ENCODE measurements at regions not wholly inside any gene's neighbourhood (a gene's known extent, or its start where the extent isn't known, plus 50 kb on each side); places are given as distances from the start of the nearest gene placed in this dataset.
"Not testable (repeated sequence)": the region's sequence is repeated elsewhere in the genome, so short reads cannot be mapped to it uniquely, and the experiment has no call there.

DNA sequence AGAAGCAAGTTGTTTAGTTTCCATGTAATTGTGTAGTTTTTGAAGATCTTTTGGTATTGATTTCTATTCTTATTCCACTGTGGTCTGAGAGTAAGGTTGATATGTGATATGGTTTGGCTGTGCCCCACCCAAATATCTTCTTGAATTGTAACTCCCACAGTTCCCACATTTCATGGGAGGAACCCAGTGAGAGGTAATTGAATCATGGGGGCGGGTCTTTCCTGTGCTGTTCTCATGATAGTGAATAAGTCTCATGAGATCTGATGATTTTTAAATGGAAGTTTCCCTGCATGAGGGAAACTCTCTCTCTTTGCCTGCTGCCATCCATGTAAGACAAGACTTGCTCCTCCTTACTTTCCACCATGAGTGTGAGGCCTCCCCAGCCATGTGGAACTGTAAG, 255.3 kb downstream of the S1PR1 start:
- not testable (repeated sequence) for DNase-seq

DNA sequence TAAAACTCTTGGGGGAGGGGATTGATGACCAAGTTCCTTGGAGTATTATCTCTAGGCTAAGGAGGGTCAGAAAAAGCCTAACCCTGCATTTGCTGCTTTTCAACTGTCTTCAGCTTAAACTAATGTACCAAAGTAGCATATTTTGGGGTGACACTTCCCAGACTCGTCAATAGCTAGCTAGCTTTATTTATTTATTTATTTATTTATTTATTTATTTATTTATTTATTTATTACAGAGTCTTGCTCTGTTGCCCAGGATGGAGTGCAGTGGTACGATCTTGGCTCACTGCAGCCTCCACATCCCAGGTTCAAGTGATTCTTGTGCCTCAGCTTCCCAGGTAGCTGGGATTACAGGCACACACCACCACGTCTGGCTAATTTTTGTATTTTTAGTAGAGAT, 257.1 kb downstream of the S1PR1 start:
- not testable (repeated sequence) for DNase-seq

DNA sequence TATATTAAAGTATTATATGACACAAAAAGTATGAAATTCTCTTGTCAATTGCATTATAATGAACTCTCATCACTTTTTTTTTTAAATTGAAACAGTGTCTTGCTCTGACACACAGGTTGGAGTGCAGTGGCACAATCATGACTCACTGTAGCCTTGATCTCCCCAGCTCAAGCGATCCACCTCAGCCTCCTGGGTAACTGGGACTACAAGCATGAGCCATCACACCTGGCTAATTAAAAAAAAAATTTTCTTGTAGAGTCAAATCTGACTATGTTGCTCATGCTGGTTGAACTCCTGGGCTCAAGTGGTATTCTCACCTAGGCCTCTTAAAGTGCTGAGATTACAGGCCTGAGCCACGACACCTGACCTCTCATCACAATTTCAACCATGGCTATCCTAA, 259.3 kb downstream of the S1PR1 start:
- DNase-seq, result no peak

DNA sequence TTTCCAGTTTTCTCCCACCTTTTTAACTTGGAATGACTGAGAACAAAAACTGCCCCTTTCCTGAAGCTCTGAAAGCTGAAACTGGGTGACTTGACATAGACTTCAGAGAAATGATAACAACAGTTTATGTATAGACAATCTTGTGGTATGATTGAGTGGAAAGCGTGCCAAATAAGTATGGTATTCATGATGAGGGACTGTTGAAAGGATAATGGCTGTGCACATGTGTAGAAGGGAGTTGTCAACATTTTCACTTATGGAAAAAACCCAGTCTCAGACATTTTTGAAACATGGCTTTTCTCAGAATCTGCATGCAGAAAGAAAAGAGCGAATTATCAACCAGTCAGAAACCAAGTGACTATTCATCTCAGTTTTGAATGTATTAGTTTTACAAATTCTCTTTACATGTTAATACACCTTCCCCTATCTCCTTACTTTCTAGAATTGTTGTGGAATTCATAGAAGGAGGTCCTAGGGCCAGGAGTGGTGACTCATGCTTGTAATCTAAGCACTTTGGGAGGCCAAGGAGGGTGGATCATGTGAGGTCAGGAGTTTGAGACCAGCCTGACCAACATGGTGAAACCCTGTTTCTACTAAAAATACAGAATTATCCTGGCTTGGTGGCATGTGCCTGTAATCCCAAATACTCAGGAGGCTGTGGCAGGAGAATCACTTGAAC, 261.2 kb downstream of the S1PR1 start:
- DNase-seq, result no peak

DNA sequence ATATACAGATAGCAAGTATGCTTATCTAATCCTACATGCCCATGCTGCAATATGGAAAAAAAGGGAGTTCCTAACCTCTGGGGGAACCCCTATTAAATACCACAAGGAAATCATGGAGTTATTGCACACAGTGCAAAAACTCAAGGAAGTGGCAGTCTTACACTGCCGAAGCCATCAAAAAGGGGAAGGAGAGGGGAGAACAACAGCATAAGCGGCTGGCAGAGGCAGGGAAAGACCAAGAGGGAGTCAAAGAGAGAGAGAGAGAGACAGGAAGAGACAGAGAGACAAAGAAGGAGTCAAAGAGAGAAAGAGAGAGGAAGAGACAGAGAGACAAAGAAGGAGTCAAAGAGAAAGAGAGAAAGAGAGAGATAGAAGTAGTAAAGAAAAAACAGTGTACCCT, 267.3 kb downstream of the S1PR1 start:
- DNase-seq, result not testable (repeated sequence)

DNA sequence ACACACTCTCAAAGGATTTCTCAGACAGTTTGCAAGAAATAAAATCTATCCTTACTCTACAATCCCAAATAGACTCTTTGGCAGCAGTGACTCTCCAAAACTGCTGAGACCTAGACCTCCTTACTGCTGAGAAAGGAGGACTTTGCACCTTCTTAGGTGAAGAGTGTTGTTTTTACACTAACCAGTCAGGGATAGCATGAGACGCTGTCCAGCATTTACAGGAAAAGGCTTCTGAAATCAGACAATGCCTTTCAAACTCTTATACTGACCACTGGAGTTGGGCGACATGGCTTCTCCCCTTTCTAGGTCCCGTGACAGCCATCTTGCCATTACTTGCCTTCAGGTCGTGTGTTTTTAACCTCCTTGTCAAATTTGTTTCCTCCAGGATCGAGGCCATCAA, 268.4 kb downstream of the S1PR1 start:
- DNase-seq, result not testable (repeated sequence)

DNA sequence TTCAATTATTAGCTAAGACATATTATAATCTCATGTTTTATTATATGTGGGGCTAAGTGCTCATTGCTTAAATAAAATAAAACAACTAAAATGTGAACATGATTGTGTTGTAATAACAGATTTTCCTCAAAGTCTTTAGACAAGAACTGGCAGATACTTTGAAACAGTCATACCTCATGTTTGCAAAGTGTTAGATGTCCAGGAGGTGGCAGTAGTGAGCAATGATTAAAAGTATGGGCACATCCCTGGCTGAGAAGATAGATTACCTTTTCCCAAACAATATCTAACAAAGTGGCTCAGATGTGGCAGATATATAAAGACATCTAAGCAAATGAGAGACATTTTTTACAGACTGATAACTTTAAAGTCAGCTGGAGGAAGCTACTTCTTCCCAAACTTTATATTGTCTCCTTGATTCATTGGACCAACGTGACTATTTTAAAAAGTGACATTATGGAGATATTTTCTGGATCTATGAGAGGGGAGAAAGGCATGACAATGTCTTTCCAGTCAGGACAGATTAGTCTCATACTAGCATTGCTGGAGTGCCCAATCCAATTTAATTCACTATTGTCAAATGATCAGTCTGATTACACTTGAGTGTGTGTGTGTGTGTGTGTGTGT, 269.8 kb downstream of the S1PR1 start:
- DNase-seq, result peak; percentile 12

DNA sequence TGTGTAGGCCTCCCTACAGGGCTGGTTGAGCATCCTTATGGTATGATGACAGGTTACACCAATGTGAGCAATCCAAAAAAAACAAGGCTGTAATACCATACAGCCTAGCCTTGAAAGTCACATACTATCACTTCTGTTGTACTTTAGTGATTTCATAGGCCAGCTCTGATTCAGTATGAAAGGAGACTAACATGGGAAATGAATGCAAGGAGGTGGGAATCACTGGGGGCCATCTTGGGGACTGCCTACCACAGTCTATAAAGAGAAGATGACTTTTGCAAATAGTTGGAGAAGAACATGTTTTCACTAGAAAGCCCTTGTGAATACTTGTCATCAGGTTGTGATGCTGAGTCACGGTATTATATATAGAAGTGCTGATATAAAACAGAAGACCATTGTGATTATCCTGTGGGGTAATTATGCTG, 270.7 kb downstream of the S1PR1 start:
- no peak for DNase-seq

DNA sequence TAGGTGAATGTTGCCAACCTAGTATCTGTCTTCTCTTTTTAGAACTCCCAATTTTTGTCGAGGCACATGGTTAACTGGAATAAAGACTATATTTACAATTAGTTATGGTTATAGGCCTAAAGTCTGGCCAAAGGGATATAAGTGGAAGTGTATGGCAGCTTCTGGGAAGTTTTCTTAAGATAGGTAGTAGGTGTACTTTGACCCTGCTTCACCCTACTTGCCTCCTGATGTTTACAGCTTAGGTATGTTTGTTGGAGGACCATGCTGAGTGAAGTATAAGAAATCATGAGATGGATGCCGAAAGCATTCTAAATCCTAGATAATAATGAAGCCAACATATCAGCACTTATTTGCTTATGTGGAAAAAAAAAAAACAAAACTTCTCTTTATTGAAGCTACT, 272.1 kb downstream of the S1PR1 start:
- DNase-seq, result no peak

DNA sequence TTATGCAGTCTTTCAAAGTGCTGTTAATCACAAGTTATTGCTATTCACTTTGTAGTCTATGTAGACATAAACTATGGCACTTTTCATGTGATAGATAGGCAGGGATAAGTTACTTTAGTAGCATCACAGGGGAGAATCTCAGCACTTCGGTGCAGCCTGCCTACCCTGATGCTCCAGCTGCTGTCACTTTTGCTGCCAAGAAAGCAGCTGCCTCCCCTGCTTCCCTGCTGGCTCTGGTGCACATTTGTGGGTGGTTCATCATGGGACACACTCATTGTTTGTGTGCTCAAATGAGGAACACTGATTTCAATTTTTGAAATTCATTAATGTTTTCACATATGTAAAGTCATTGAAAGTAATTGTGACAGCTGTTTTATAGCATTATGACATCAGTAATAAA, 272.6 kb downstream of the S1PR1 start:
- DNase-seq, result no peak

DNA sequence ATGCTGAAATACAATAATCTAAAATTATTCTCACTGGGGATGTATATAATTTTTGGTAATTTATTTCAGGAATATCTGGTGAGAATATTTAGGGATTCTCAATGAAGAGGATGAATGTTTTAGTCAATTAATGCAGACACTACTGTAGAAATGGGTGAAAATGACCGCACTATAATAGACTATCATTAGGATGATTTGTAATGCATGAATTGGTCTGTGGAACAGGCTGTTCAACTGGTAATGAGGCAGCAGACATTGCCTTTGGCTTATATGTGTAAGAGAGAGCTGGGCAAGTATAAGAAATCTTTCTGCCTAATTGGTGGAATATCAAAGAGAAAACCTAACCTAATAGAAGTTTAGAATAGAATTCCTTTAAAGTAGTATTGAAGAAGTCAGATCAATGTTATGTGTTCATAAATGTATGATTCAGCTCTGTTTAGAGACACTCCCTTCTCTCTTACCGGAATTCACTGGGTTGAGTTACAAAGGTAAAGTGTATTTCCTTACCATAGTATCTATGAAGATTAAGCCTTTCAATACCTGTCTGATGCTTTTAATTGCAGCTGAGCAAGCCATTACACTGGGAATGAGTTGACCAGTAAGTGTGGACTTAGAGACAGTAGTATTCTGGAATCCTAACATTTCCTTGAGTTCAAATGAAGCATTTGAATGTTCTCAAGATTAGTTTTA, 274.5 kb downstream of the S1PR1 start:
- DNase-seq, result no peak

DNA sequence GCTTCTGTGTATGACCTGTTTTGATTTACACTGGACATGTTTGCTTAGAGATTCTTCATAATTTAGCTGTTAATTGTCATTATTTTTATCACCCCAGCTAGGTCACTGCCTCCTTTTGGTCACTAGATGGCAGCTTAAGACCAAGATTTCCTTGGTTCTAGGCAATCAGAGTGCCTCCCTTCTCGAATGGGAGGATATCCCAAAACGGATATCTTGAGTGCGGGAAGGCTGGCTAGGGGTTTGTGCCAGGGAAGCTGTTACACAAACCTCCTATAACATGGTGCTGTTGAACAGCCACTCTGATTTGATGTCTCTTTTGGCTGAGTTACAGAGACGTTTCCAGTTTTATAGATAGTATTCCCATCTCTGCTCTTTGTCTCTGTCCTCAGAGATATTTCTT, 283.5 kb downstream of the S1PR1 start:
- DNase-seq, result peak; percentile 18

DNA sequence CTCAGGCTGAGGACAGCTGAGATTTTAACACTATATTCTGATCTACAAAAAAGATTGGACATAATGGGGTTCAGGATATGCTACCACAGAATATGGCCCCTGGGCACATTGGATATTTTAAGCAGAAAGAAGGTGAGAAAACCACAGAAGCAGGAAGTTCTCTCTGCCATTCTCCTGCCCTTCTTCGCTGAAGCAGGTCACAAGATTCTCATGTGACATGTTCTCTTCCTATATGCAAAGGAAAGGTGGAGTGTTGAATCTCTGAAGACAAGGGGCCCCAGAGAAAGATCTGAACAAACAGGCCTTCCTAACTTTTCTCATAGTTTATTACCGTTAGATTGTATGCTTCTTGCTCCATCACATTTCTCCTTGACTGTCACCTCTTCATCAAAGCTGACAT, 285.7 kb downstream of the S1PR1 start:
- DNase-seq, result no peak

DNA sequence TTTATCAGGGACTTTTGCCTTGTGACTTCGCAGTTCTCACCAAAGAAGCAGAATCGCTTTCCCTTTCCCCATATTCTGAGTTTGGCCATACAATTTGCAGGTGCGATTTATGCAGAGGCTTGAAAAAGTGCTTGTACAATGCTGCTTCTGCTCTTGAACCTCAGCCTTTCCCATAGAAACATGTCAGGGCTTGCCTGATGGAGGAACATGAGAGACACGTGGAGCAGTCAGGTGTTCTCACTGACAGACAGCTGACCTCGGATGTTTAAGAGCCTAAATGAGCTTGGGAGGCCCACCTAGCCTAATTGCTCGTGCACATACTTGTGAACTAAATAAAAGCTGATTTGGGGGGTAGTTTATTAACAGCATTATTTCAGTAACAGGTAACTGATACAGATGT, 290.0 kb downstream of the S1PR1 start:
- no peak for DNase-seq

DNA sequence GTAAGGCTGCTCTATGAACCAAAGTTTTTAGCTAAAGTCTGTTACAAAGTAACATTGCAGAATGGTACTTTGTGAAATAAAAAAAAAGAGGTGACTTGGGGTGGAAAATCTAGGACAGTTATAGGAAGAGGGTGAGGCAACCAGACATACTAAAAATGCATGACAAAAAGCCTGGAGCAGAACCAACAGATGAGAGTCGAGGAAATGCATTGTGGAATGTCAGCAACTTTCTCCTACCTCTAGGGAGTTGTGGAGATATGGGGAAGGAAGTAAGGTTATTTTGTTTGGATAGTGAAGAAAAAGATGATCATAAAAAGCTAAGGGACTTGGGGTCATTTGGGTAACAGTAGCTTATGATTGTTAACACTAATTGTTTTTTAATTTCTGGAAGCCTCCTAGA, 295.6 kb downstream of the S1PR1 start:
- no peak for DNase-seq

DNA sequence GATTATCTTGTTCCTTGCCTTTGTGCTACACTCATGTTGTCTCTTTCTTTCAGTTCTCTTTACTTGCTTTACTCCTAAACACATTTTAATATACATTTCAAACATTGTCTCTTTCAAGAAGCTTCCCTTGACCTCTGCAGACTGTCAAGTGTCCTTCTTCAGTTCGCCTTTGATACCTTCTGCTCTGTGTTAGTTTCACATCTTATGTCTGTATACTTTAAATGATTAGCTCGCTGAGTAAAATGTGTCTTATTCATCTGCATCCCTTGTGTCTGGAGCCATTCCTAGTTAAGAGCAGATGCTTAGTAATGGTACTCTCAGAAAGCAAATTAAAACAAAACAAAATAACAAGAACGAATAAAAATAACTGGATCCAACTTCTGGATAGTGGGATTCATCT, 303.3 kb downstream of the S1PR1 start:
- DNase-seq, result no peak

DNA sequence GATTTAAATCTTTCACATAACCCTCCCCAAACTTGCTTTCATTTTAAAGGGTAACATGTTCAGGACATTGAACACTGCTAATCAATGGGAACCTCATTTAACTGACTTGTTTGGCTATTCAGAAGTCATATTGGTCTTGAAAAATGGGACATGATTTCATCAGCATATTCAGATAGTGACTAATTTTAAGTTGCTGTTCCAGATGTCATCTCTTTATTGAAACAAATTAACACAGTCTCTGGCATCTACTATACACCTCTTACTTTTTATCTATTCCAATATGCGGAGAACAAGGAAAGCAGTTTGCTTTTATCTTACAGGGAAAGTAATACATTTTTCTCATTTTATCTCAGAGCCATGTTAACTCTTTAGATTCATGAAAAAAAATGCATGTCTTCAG, 310.1 kb downstream of the S1PR1 start:
- no peak for DNase-seq

DNA sequence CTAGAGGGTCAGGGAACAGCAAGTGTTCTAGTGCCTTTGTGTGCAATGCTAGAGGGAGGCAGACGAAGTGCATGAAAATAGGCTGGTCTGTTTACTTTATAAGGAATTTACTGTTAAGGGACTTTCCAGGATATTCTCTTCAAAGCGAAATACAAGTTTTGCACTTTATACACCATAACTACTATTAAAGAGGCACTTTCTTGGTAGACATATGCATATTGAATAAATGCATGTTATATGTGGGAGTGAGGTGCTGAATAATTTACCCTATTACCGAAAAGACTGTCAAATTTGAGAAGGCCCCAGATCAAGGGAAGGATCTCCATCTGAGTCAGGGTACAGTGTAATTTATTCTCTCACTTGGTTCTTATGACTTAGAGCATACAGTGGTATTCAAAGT, 310.5 kb downstream of the S1PR1 start:
- no peak for DNase-seq

DNA sequence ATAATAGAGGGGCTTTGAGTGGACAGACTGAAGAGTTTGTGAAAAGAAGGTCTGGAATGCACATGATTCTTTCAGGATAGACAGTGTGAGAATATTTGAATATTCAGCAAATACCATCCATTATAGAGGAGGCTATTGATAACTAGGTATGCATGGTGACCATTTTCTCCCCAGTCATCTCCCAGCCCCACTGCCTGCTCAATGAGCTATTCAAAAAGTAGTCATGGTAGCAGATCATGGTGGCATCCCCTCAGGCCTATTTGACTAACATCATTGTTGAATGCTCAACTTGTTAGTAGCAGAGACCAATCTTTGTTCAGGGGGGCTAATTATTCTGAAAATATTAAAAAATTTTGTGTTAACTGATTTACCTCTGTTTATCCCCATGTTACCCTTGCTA, 311.6 kb downstream of the S1PR1 start:
- no peak for DNase-seq

DNA sequence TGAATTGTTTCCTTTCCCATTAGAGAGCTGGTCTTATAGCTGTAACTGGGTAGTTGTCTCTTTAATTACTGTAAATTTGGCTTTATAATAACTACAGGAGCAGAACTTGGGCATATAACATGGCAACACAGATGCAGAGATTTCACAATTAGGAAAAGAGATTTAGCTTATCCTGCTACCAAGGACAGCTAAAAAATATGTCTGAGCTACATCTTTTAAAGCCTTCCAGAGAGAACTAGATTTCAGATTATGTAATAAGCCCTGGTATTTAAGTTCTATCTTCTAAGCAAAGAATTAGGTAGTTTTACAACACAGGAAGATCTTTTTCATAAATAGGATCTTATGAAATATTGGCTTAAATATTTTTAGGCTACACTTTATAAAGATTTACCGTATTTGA, 313.8 kb downstream of the S1PR1 start:
- DNase-seq, result no peak

DNA sequence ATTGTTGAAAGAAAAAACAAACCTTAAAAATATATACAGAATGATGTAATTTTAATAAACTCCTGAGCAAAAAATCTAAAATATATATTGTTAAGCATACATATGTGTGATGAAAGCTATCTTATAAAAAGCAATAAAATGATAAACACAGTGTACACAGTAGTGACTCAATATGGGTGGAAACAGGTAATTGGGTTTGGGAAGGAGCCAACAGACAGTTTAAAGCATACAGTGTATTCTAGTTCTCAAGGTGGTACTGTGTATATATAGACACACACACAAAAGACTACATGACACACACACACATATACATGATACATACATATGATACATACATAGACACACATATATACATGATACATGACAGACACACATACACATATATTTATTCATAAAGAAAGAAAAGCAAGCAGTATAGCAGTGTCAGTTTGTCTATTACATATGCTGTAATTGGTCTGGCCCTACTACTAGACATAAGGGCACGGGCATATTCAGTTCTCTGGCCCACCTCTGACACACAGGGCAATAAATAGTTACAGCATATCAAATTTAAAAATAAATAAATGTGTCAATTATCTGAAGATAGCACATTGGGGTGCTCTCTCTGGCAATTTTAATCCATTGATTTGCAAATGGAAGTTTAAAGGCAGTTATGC, 330.2 kb downstream of the S1PR1 start:
- DNase-seq, result no peak

DNA sequence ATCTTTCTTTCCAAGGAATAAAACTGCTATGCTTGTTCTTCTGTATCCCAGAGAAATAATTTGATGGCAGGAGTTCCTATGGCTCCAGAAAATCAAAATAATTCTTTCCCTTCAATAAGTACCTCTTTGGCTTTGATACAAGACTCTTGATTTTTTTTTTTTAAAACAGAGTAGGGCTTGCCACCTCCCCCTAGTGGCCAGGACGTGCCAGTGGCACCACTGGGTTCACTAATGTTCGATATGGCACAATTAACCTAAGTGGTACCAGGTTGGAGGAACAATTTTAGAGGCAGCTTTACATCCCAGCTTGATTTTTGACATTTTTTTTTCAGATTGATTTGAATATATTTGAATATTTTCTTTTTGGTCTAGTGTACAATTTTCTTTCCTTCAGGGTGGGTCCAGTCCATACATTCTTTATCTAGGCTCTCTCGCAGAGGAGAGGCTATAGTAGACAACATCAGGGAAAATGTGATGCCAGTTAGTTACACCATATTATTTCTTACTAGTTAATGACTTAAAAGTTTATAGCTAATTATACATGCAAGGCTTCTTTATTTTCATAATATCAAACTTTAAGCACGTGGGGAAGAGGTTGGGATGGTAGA, 330.9 kb downstream of the S1PR1 start:
- no peak for DNase-seq

DNA sequence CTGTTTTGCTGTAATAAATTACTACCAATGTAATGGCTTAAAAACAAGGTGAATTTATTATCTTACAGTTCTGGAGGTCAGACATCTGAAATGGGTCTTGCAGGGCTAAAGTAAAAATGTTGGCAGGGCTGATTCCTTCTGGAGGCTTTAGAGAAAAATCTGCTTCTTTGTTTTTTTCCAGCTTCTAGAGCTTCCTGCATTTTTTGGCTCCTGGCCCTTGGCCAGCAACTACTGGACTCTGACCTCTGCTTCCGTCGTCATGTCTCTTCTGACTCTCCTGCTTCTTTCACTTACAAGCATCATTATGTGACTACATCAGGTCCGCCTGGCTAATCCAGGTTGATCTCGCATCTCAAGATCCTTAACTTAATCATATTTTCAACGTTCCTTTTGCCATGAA, 350.9 kb downstream of the S1PR1 start:
- no peak for DNase-seq

DNA sequence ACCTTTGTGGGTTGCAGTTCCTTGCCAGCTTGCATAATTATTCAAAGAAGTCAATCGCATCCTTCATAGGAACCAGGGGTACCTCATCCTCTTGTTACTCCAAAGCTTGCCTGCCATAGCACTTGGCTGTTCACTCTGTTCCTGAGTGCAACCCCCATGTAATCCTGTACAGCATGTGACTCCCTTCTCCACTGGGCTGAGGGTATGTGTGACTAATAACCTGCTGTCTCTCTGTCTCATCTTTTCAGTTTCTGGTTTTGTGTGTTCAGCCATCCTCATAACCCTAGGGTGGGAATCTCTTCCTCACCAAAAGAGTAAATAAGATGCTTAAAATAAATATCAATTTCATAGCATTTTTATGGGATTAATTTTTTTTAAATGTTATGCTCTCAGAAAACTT, 351.9 kb downstream of the S1PR1 start:
- DNase-seq, result no peak

All from NCI-H2227 treated with DMSO at 0.1 percent for 48 hours (cell line).